Keratinocyte (primary cell): ENCODE measurements at regions not wholly inside any gene's neighbourhood (a gene's known extent, or its start where the extent isn't known, plus 50 kb on each side); places are given as distances from the start of the nearest gene placed in this dataset.

ENCODE experiments used
- DNase-seq: peaks from one replicate; pipeline ENCODE4 v3.0.0-alpha.2; 2011; ENCODE audit warnings: low read depth, missing footprints, low spot score
- FAIRE-seq: peaks from 2 replicates; lab custom pipeline; 2011; peaks lifted over from hg19 to GRCh38; lab: Jason Lieb, UNC
- H2AFZ ChIP-seq: 2 replicates; pipeline ENCODE4 v1.6.0; 2012; ENCODE audit warnings: low read length, control low read depth, inconsistent platforms; ENCODE audit not compliant: control insufficient read depth
- H3K27ac ChIP-seq: 2 replicates; pipeline ENCODE4 v1.5.1; 2011; ENCODE audit warnings: low read length; ENCODE audit not compliant: control insufficient read depth, insufficient read depth
- H3K27me3 ChIP-seq: 3 replicates; pipeline ENCODE4 v1.6.0; 2011; ENCODE audit warnings: low read length; ENCODE audit not compliant: control insufficient read depth, insufficient read depth; ENCODE audit errors: extremely low read depth
- H3K36me3 ChIP-seq, 2 experiments: 2 replicates in 1 of 2; 3 replicates in 1 of 2; pipeline ENCODE4 v1.5.1; 2011; ENCODE audit warnings: low read length in 2 of 2, mild to moderate bottlenecking in 1 of 2; ENCODE audit not compliant: control insufficient read depth in 2 of 2, insufficient read depth in 2 of 2; ENCODE audit errors: extremely low read depth in 1 of 2
- H3K4me1 ChIP-seq: 3 replicates; pipeline ENCODE4 v1.5.1; 2011; ENCODE audit warnings: low read length; ENCODE audit not compliant: control insufficient read depth, insufficient read depth; ENCODE audit errors: extremely low read depth
- H3K4me2 ChIP-seq: 3 replicates; pipeline ENCODE4 v1.6.0; 2011; ENCODE audit warnings: low read depth, low read length; ENCODE audit not compliant: control insufficient read depth, insufficient read depth; ENCODE audit errors: extremely low read depth
- H3K4me3 ChIP-seq, 3 experiments: fragments of 200-600 bp in 1 of 3; sonication (generic) in 1 of 3; 2 replicates in 2 of 3; 3 replicates in 1 of 3; pipeline ENCODE4 v1.5.1; 2011 to 2016; ENCODE audit warnings: low read length in 3 of 3, mild to moderate bottlenecking in 3 of 3, control low read depth in 2 of 3, inconsistent platforms in 1 of 3, low read depth in 1 of 3, mixed read lengths in 1 of 3, mixed run types in 1 of 3, moderate library complexity in 1 of 3; ENCODE audit not compliant: control insufficient read depth in 2 of 3, insufficient read depth in 2 of 3; ENCODE audit errors: extremely low read depth in 1 of 3
- H3K79me2 ChIP-seq: 2 replicates; pipeline ENCODE4 v1.6.0; 2012; ENCODE audit warnings: low read length; ENCODE audit not compliant: control insufficient read depth, insufficient read depth
- H3K9ac ChIP-seq: 3 replicates; pipeline ENCODE4 v1.6.0; 2011; ENCODE audit warnings: low read length; ENCODE audit not compliant: control insufficient read depth, insufficient read depth; ENCODE audit errors: extremely low read depth
- H3K9me1 ChIP-seq: 3 replicates; pipeline ENCODE4 v1.6.0; 2011; ENCODE audit warnings: low read length; ENCODE audit not compliant: control insufficient read depth, insufficient read depth; ENCODE audit errors: extremely low read depth
- H3K9me3 ChIP-seq: 2 replicates; pipeline ENCODE4 v1.5.1; 2012; ENCODE audit warnings: low read depth, low read length; ENCODE audit not compliant: control insufficient read depth
- H4K20me1 ChIP-seq: 3 replicates; pipeline ENCODE4 v1.6.0; 2011; ENCODE audit warnings: low read length; ENCODE audit not compliant: control insufficient read depth, insufficient read depth; ENCODE audit errors: extremely low read depth
- CTCF ChIP-seq, 3 experiments: IDR thresholded peaks in 1 of 3; conservative IDR thresholded peaks in 1 of 3; optimal IDR thresholded peaks in 1 of 3; 2 replicates in 2 of 3; 3 replicates in 1 of 3; pipeline versions ENCODE3 to v1.5.1; 2011; ENCODE audit warnings: low read length in 3 of 3, mild to moderate bottlenecking in 3 of 3, moderate library complexity in 2 of 3, control low read depth in 1 of 3, inconsistent platforms in 1 of 3; ENCODE audit not compliant: insufficient read depth in 2 of 3; ENCODE audit errors: extremely low read depth in 1 of 3
- EZH2 ChIP-seq: IDR thresholded peaks from one replicate; pipeline ENCODE4 v1.6.1; 2012; ENCODE audit warnings: inconsistent platforms, mild to moderate bottlenecking, low read length, moderate library complexity
- dilution Hi-C: fragments of 300-500 bp; cut with MboI; formaldehyde crosslinking; loops from one replicate; pipeline ENCODE4 v1.7.0; 2020; ENCODE audit warnings: low sequenced_read_pairs; ENCODE audit not compliant: extremely low pct_ligation_motif_present

GRCh38 chr4:33171873-33172525, 2451.8 kb downstream of the PCDH7 start:
- no peak for FAIRE-seq
- dilution Hi-C loops = no loop called here
- DNase-seq = no peak

GRCh38 chr4:33176566-33176965, 2456.4 kb downstream of the PCDH7 start:
- dilution Hi-C loops = no loop called here
- FAIRE-seq = no peak

More at GRCh38 chr4:33171873-33172525, 2451.8 kb downstream of the PCDH7 start:
- Histone ChIP-seq H3K9ac (no peak overlapping the region), H3K27me3 (no peaks in the 10 kb centered on the region), H4K20me1 (no peaks in the 10 kb centered on the region), H3K27ac (no peak overlapping the region), H2AFZ (no peak overlapping the region), H3K4me3 (no peak overlapping the region), H3K9me1 (no peaks in the 10 kb centered on the region), H3K4me2 (no peak overlapping the region), H3K79me2 (no peaks in the 10 kb centered on the region), H3K4me1 (no peaks in the 10 kb centered on the region), H3K9me3 (no peaks in the 10 kb centered on the region), H3K36me3 (no peaks in the 10 kb centered on the region)
- TF ChIP-seq CTCF (optimal IDR thresholded peaks at IDR 0.05 in 1 of 3, IDR thresholded peaks at IDR 0.05 in 1 of 3, conservative IDR thresholded peaks at IDR 0.05 in 1 of 3; ENCODE audit: extremely low read depth in 1 of 3, insufficient read depth in 2 of 3, low read length in 3 of 3) (no peak), EZH2 (no peak)

More at GRCh38 chr4:33176566-33176965, 2456.4 kb downstream of the PCDH7 start:
- no peak overlapping the region for H3K27ac ChIP-seq
- H3K4me1 ChIP-seq = no peaks in the 10 kb centered on the region
- H3K9ac ChIP-seq = no peak overlapping the region
- no peak overlapping the region for H3K4me3 ChIP-seq
- no peaks in the 10 kb centered on the region for H4K20me1 ChIP-seq
- no peaks in the 10 kb centered on the region for H3K9me1 ChIP-seq
- H3K36me3 ChIP-seq = no peaks in the 10 kb centered on the region
- H2AFZ ChIP-seq = no peak overlapping the region
- no peaks in the 10 kb centered on the region for H3K79me2 ChIP-seq
- no peak for TF ChIP-seq EZH2
- no peak for TF ChIP-seq CTCF (optimal IDR thresholded peaks at IDR 0.05 in 1 of 3, IDR thresholded peaks at IDR 0.05 in 1 of 3, conservative IDR thresholded peaks at IDR 0.05 in 1 of 3; ENCODE audit: extremely low read depth in 1 of 3, insufficient read depth in 2 of 3, low read length in 3 of 3)
- DNase-seq = no peak
- H3K27me3 ChIP-seq = no peaks in the 10 kb centered on the region
- H3K9me3 ChIP-seq = no peaks in the 10 kb centered on the region
- no peak overlapping the region for H3K4me2 ChIP-seq
